Dedifferentiated amniotic fluid mesenchymal stem cell (primary cell): ENCODE measurements at regions not wholly inside any gene's neighbourhood (a gene's known extent, or its start where the extent isn't known, plus 50 kb on each side); places are given as distances from the start of the nearest gene placed in this dataset.
"Not testable (repeated sequence)": the region's sequence is repeated elsewhere in the genome, so short reads cannot be mapped to it uniquely, and the experiment has no call there.

Experiments
- DNase-seq: peaks from one replicate; pipeline ENCODE4 v3.0.0-alpha.2; 2016; ENCODE audit errors: extremely low spot score

- DNase-seq = no peak
These were observed 325.8 kb downstream of the ANTXR2 start for GRCh38 chr4:79747252-79747651.

GRCh38 chr4:79743014-79743413, 330.0 kb downstream of the ANTXR2 start:
- no peak for DNase-seq

DNA sequence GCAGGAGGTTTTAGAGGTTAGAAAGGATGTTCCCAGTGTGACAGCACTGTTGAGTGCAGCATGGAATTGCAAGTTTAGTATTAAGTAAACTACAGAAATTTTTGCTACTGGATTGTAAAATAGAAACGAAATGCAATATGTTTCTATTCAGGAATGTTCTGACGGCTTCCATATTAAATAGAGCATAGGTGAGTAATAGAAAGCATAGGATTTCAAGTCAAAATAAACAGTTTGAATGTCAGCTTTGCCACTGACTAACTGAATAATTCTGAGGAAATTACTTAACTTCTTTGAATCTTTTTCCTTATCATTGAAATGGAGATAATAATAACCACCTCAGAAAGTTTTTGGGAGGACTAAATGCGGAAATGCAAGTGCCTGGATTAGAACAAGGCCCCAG, 331.9 kb upstream of the GK2 start:
- DNase-seq = no peak

GRCh38 chr4:79723507-79723906, 315.5 kb upstream of the GK2 start:
- no peak for DNase-seq

DNA sequence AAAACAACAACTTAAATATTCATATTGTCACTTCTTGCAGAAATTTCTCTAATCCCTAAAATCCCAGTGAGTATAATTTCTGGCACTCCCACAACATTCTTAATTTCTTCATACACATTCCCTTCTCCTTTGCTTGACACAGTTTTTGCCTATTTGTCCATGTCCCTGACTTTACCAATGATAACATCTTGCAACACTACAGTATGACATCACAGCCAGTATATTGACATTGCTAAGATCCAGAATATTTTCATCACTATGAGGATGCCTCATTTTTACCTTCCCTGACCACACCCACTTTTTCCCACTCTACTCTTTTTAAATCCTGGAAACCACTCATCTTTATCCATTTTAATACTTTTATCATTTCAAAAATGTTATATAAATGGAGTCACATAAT, 292.3 kb upstream of the GK2 start:
- DNase-seq = no peak

GRCh38 chr4:79697444-79697843, 289.4 kb upstream of the GK2 start:
- no peak for DNase-seq

GRCh38 chr4:79696534-79696933, 288.5 kb upstream of the GK2 start:
- DNase-seq = not testable (repeated sequence)

GRCh38 chr4:79695848-79696247, 287.8 kb upstream of the GK2 start:
- DNase-seq = no peak

GRCh38 chr4:79689740-79690139, 281.7 kb upstream of the GK2 start:
- no peak for DNase-seq

GRCh38 chr4:79688691-79689090, 280.7 kb upstream of the GK2 start:
- DNase-seq = no peak

- DNase-seq = no peak
These were observed 279.0 kb upstream of the GK2 start for GRCh38 chr4:79687006-79687405.

DNA sequence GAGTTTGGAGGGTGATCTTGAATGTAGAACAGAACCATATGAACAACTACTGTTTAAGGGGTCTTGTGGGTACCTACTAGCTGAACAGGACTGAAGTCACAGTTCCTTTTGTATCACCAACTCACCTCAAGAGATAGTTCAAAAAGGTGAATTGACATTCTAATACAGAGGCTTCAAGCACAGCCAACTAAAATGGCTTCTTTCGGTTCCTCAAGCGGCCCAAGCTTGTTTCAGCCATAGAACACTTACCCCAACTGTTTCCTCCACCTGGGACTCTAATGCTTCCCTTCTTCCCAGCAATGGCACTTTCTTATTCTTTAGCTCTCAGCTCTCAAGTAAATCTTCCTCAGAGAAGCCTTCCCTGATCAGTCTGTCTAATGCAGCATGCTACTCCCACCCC, 277.5 kb upstream of the GK2 start:
- no peak for DNase-seq

GRCh38 chr4:79684516-79684915, 276.5 kb upstream of the GK2 start:
- DNase-seq = no peak

DNA sequence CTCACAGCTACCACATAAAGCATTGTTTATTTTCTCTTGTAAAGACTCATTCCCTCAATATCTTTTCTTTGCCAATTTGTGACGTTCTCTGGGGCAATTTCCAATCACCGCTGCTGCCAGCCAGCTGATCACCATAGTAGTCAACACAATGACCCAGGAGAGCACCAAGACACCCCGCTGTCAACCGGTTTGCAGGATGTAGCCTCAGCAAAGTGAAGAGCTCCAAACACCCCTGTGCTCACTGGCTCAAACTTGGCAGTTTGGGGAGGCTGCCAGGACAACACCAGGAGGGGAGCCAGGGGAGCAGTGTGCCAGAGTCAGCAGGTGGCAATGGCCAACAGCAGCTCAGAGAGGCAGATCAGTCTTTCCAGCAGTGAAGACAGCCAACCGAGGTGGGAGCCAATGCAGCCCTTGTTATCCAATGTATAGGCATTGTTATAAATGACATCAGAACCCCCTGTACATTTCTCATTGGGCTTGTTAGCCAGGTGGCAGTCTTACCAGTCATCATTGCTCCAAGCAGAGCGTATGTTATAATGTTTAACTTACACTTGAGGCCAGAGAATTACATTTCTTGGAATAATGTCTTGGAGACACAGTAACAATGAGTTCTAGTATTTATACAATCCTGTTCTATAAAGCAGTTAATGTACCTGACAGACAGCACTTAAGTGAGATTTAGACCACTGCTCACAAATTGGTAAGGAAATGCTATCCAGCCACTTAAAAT, 274.9 kb upstream of the GK2 start:
- no peak for DNase-seq

- DNase-seq = no peak
These were observed 274.1 kb upstream of the GK2 start for GRCh38 chr4:79682161-79682560.

DNA sequence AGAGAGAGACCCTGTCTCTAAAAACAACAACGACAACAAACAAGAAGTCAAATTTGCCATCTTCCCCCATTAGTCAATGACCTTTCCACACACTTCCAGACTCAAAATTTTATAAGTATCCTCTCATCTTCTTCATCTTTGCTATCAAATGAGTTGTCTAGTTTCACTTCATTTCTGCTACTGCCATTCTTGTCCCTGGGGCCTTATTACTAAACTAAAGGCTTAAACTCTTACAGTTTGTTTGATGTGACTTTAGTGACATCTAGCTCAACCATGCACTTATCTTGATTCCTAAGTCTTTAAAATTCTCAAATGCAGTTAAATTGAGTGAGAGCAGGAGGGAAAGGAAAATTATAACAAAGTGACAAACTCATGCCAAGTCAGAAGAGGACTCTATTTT, 271.8 kb upstream of the GK2 start:
- no peak for DNase-seq

GRCh38 chr4:79678472-79679202, 270.6 kb upstream of the GK2 start:
- DNase-seq = no peak

- DNase-seq = no peak
These were observed 268.7 kb upstream of the GK2 start for GRCh38 chr4:79676705-79677104.

DNA sequence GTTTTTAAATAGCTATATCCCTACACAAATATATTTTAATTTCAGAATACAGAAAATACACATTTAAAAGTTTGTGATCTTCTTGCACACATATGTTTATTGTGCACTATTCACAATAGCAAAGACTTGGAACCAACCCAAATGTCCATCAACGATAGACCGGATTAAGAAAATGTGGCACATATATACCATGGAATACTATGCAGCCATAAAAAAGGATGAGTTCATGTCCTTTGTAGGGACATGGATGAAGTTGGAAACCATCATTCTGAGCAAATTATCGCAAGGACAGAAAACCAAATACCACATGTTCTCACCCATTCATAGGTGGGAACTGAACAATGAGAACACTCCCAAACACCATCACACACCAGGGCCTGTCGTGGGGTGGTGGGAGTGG, 266.9 kb upstream of the GK2 start:
- not testable (repeated sequence) for DNase-seq

DNA sequence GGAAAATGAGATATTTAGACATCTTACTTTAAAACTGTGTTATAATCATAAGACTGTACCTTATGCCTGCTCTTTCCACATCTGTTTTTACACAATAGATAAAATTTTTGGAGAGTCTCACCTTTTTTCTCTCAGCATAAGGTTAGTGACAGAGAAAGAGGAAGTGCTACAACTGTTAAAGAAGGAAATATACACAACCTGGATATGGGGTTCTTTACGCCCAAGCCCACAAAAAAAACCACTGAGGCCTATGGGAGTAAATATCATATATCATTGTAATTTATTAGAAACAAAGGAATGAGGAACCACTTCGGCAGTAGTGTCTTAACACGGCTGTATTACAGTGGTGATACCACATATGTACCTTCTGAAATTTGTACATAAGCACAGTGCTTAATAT, 265.9 kb upstream of the GK2 start:
- no peak for DNase-seq

DNA sequence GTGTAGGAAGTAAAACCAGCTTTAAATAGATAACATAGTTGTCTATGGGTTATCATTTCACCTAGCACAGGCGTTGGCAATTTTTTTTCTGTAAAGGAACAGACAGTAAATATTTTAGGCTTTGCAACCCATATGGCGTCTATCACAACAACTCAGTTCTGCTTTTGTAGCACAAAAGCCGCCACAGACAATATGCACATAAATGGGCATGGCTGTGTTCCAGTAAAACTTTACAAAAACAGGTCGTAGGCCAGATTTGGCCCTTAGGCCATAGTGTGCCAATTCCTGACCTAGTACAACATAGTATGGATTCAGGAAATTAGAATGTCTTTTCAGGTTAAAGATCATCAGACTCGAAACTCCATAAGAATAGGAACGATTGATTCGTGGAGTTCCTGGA, 265.3 kb upstream of the GK2 start:
- DNase-seq = no peak

DNA sequence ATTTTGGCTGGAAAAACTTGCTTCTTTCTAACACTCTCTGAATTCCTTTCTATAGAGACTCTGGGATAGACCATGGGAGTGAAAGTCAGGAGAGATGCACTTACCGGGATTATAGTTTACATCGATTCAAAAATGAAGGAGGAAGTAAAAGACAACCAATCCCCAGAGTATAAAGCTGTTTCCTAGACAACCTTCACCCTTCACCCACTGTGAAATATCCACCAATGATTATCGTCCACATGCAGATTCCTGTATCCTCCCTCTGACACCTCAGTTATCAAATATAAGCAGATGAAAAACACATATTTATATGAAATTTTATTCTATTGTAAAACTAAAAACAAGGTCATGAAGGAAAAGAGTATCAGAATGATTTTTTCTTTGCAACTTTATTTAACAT, 258.8 kb upstream of the GK2 start:
- no peak for DNase-seq

DNA sequence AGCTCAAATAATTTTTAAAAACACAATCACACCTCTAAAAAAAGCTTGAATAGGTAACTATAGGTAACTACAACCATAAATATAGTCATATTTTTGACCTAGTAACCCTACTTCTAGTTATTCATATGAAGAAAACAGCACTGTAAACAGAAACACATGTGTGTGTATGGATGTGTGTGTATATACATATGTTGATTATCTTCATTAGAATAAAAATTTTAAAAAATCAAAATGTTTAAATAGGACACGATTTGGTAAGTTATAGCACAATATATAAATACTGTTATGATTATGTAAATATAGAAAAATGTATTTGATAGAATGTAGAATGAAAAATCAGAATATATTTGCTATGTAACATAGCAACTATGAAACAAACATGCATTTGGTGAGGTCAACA, 258.1 kb upstream of the GK2 start:
- no peak for DNase-seq

- DNase-seq = no peak
These were observed 255.8 kb upstream of the GK2 start for GRCh38 chr4:79663865-79664264.
